Small intestine (tissue), 7 donors: ENCODE measurements at regions not wholly inside any gene's neighbourhood (a gene's known extent, or its start where the extent isn't known, plus 50 kb on each side); places are given as distances from the start of the nearest gene placed in this dataset.

Experiments used
- DNase-seq, 2 donors: peaks; one replicate each; pipeline versions ENCODE4 v3.0.0 to v3.0.0-alpha.2; 2013
- FAIRE-seq: peaks from 2 replicates; lab custom pipeline; 2012; peaks lifted over from hg19 to GRCh38; lab: Jason Lieb, UNC
- H3K27ac ChIP-seq, 3 donors: one replicate each; pipeline ENCODE4 v1.5.1; 2013; ENCODE audit warnings: low read length in 2 of 3, mild to moderate bottlenecking in 2 of 3, control low read depth in 1 of 3, inconsistent platforms in 1 of 3, low read depth in 1 of 3, moderate library complexity in 1 of 3
- H3K27me3 ChIP-seq, 3 donors: one replicate each; pipeline ENCODE4 v1.6.1; 2013; ENCODE audit warnings: low read length in 3 of 3, inconsistent platforms in 1 of 3; ENCODE audit not compliant: control insufficient read depth in 3 of 3, insufficient read depth in 3 of 3
- H3K36me3 ChIP-seq, 3 donors: one replicate each; pipeline ENCODE4 v1.6.1; 2013; ENCODE audit warnings: low read length in 3 of 3, inconsistent platforms in 1 of 3, low read depth in 1 of 3, mild to moderate bottlenecking in 1 of 3, moderate library complexity in 1 of 3; ENCODE audit not compliant: control insufficient read depth in 3 of 3, insufficient read depth in 2 of 3
- H3K4me1 ChIP-seq, 3 donors: one replicate each; pipeline ENCODE4 v1.6.1; 2013; ENCODE audit warnings: low read length in 2 of 3, inconsistent platforms in 1 of 3, low read depth in 1 of 3, mild to moderate bottlenecking in 1 of 3, moderate library complexity in 1 of 3; ENCODE audit not compliant: control insufficient read depth in 3 of 3, insufficient read depth in 2 of 3
- H3K4me3 ChIP-seq, 3 donors: one replicate each; pipeline ENCODE4 v1.5.1; 2013; ENCODE audit warnings: low read length in 3 of 3, control low read depth in 1 of 3, inconsistent platforms in 1 of 3, low read depth in 1 of 3, mild to moderate bottlenecking in 1 of 3, moderate library complexity in 1 of 3
- H3K9me3 ChIP-seq, 2 donors: one replicate each; pipeline ENCODE4 v1.6.1; 2013; ENCODE audit warnings: low read depth in 1 of 2, low read length in 1 of 2; ENCODE audit not compliant: control insufficient read depth in 2 of 2, insufficient read depth in 1 of 2
- WGBS, 3 donors: extraction: QIAGEN DNeasy Blood & Tissue Kit; methylation state at CpG; one replicate each; pipeline ENCODE4 v1.1.7; 2013; 5-methylcytosine and 5-hydroxymethylcytosine counted together
- donor health status: healthy with polysubstance abuse.
- donor health status: control.
- donor health status: control.
- donor health status: Bipolar disorder and iron deficiency.
- donor health status: healthy.

GRCh38 chr6:105545947-105546731 is 143.3 kb upstream of the PREP start:
- H3K4me1 ChIP-seq = peaks cover 0 to 17% (median 0%) of the 10 kb centered on the region in 3 donors
- no peaks in the 10 kb centered on the region for H3K9me3 ChIP-seq
- H3K27me3 ChIP-seq = no peaks in the 10 kb centered on the region
- FAIRE-seq (no peak), DNase-seq (peak; percentile 67 to 86)
- no peaks in the 10 kb centered on the region for H3K36me3 ChIP-seq
- 44 to 46% (median 45%) methylated on average over 11 of the region's 11 CpGs for WGBS, 3 donors
- H3K4me3 ChIP-seq = no peak overlapping the region
- H3K27ac ChIP-seq = peak overlapping the region in 2 of 3 donors; percentile 45 to 81

- WGBS, 3 donors = 81 to 94% (median 89%) methylated on average over 4 of the region's 4 CpGs
- FAIRE-seq = no peak
- H3K27ac ChIP-seq = peak overlapping the region in 1 of 3 donors; percentile 81
Measured at GRCh38 chr6:105545228-105545920, 142.5 kb upstream of the PREP start.

GRCh38 chr6:105539911-105540310 is 137.0 kb upstream of the PREP start:
- WGBS, 3 donors = 97 to 98% (median 97%) methylated on average over 5 of the region's 5 CpGs
- no peaks in the 10 kb centered on the region for H3K9me3 ChIP-seq
- H3K27me3 ChIP-seq = no peaks in the 10 kb centered on the region
- peaks cover 0 to 6% (median 0%) of the 10 kb centered on the region in 3 donors for H3K4me1 ChIP-seq
- no peaks in the 10 kb centered on the region for H3K36me3 ChIP-seq
- no peak for DNase-seq
- no peak overlapping the region for H3K4me3 ChIP-seq
- FAIRE-seq = no peak
- H3K27ac ChIP-seq = no peak overlapping the region

More at GRCh38 chr6:105545228-105545920, 142.5 kb upstream of the PREP start:
- no peak overlapping the region for H3K4me3 ChIP-seq
- H3K36me3 ChIP-seq = no peaks in the 10 kb centered on the region
- no peak for DNase-seq
- H3K9me3 ChIP-seq = no peaks in the 10 kb centered on the region
- no peaks in the 10 kb centered on the region for H3K27me3 ChIP-seq
- H3K4me1 ChIP-seq = peaks cover 0 to 18% (median 0%) of the 10 kb centered on the region in 3 donors

GRCh38 chr6:105537981-105538578 is 135.2 kb upstream of the PREP start:
- no peaks in the 10 kb centered on the region for H3K9me3 ChIP-seq
- WGBS, 3 donors = 85 to 98% (median 88%) methylated on average over 2 of the region's 2 CpGs
- H3K27ac ChIP-seq = no peak overlapping the region
- H3K4me1 ChIP-seq = peaks cover 0 to 6% (median 0%) of the 10 kb centered on the region in 3 donors
- FAIRE-seq (no peak), DNase-seq (no peak)
- no peak overlapping the region for H3K4me3 ChIP-seq
- H3K27me3 ChIP-seq = no peaks in the 10 kb centered on the region
- no peaks in the 10 kb centered on the region for H3K36me3 ChIP-seq

- Histone ChIP-seq H3K27ac (no peak overlapping the region), H3K4me3 (no peak overlapping the region), H3K4me1 (peaks cover 0 to 6% (median 0%) of the 10 kb centered on the region in 3 donors), H3K27me3 (no peaks in the 10 kb centered on the region), H3K36me3 (no peaks in the 10 kb centered on the region), H3K9me3 (no peaks in the 10 kb centered on the region)
- DNase-seq (no peak), FAIRE-seq (no peak)
- 70 to 86% (median 80%) methylated on average over 3 of the region's 3 CpGs for WGBS, 3 donors
Measured at GRCh38 chr6:105536961-105537360, 134.1 kb upstream of the PREP start.

- no peak for DNase-seq
Measured at GRCh38 chr6:105533301-105533700, 130.4 kb upstream of the PREP start.

GRCh38 chr6:105526225-105526872 is 123.5 kb upstream of the PREP start:
- H3K9me3 ChIP-seq = no peaks in the 10 kb centered on the region
- FAIRE-seq = no peak
- WGBS, 3 donors = 82 to 94% (median 88%) methylated on average over 2 of the region's 2 CpGs

More at GRCh38 chr6:105533301-105533700, 130.4 kb upstream of the PREP start:
- no peaks in the 10 kb centered on the region for H3K9me3 ChIP-seq
- no peaks in the 10 kb centered on the region for H3K27me3 ChIP-seq
- no peak overlapping the region for H3K27ac ChIP-seq
- WGBS, 3 donors = 72 to 80% (median 74%) methylated on average over 3 of the region's 3 CpGs
- H3K4me3 ChIP-seq = no peak overlapping the region
- no peaks in the 10 kb centered on the region for H3K36me3 ChIP-seq
- no peak for FAIRE-seq
- H3K4me1 ChIP-seq = peaks cover 0 to 6% (median 0%) of the 10 kb centered on the region in 3 donors

More at GRCh38 chr6:105526225-105526872, 123.5 kb upstream of the PREP start:
- Histone ChIP-seq H3K4me3 (no peak overlapping the region), H3K4me1 (peaks cover 0 to 9% (median 0%) of the 10 kb centered on the region in 3 donors), H3K27me3 (no peaks in the 10 kb centered on the region), H3K27ac (no peak overlapping the region), H3K36me3 (no peaks in the 10 kb centered on the region)
- no peak for DNase-seq
